Body of pancreas (tissue), 4 donors: ENCODE measurements at regions not wholly inside any gene's neighbourhood (a gene's known extent, or its start where the extent isn't known, plus 50 kb on each side); places are given as distances from the start of the nearest gene placed in this dataset.

Source experiments
- CTCF ChIP-seq, 7 experiments: fragments of 450-650 bp in 4 of 7; fragments of 200-600 bp in 3 of 7; sonication (generic) in 3 of 7; IDR thresholded peaks; one replicate each; pipeline ENCODE4 v1.5.1; 2016 to 2019; ENCODE audit warnings: antibody characterized with exemption in 7 of 7
- POLR2A ChIP-seq, 3 donors: fragments of 450-650 bp; IDR thresholded peaks; one replicate each; pipeline ENCODE4 v1.6.1; 2016; ENCODE audit warnings: antibody characterized with exemption in 3 of 3, mild to moderate bottlenecking in 2 of 3

DNA sequence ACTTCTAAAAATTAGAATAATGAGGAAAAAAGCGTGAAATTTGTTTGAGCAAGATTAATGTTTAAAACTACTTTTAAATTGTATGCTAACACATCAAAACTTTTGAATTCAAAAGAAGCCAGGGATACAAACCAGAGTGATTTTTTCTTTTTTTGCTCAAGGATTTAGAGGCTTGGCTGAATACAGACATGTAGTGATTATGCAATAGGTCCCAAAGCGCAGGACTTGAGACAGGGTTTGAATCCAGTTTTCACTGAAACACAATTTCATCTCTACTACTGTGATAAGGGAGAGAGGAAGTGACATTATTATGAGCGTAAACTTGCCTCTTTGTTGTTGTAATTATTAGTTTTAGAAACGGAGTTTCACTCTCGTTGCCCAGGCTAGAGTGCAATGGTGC lies 207.3 kb downstream of the ZNF33B start:
- TF ChIP-seq CTCF (IDR thresholded peaks at IDR 0.05) = no peak
- TF ChIP-seq POLR2A (IDR thresholded peaks at IDR 0.05) = no peak
